ENCODE measurements at regions not wholly inside any gene's neighbourhood (a gene's known extent, or its start where the extent isn't known, plus 50 kb on each side); places are given as distances from the start of the nearest gene placed in this dataset.

DNA sequence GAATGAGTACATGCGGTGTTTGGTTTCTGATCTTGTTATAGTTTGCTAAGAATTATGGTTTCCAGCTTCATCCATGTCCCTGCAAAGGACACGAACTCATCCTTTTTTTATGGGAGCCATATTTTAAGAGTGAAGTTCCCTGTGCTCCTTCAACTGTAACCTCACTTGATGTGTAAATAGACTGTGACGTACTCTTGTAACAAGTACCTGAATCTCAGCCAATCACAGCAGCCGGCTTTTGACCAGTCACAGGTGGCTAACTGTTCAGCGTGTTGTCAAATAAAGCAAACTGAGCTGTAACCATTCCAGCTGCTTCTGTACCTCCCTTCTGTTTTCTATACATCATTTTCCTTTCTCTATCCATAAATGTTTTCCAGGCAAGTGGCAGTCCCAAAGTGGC, 774.3 kb upstream of the HS6ST1 start:
- TF ChIP-seq CTCF (IDR thresholded peaks at IDR 0.05) = no peak
- Histone ChIP-seq H3K36me3 (no peaks in the 10 kb centered on the region), H3K27ac (no peak overlapping the region), H3K4me1 (ENCODE audit: control insufficient read depth in 1 of 2, insufficient read depth in 1 of 2, low read depth in 1 of 2, low read length in 1 of 2) (no peaks in the 10 kb centered on the region), H3K27me3 (no peaks in the 10 kb centered on the region), H3K9me3 (no peaks in the 10 kb centered on the region), H3K4me3 (ENCODE audit: low read depth in 1 of 2, low read length in 1 of 2) (no peak overlapping the region)

GRCh38 chr2:129101186-129101585, 782.5 kb upstream of the HS6ST1 start:
- H3K27ac ChIP-seq = no peak overlapping the region
- no peaks in the 10 kb centered on the region for H3K36me3 ChIP-seq
- H3K9me3 ChIP-seq = no peaks in the 10 kb centered on the region
- no peak for TF ChIP-seq CTCF (IDR thresholded peaks at IDR 0.05)
- no peaks in the 10 kb centered on the region for H3K27me3 ChIP-seq
- H3K4me3 ChIP-seq (ENCODE audit: low read depth in 1 of 2, low read length in 1 of 2) = no peak overlapping the region
- no peaks in the 10 kb centered on the region for H3K4me1 ChIP-seq (ENCODE audit: control insufficient read depth in 1 of 2, insufficient read depth in 1 of 2, low read depth in 1 of 2, low read length in 1 of 2)

DNA sequence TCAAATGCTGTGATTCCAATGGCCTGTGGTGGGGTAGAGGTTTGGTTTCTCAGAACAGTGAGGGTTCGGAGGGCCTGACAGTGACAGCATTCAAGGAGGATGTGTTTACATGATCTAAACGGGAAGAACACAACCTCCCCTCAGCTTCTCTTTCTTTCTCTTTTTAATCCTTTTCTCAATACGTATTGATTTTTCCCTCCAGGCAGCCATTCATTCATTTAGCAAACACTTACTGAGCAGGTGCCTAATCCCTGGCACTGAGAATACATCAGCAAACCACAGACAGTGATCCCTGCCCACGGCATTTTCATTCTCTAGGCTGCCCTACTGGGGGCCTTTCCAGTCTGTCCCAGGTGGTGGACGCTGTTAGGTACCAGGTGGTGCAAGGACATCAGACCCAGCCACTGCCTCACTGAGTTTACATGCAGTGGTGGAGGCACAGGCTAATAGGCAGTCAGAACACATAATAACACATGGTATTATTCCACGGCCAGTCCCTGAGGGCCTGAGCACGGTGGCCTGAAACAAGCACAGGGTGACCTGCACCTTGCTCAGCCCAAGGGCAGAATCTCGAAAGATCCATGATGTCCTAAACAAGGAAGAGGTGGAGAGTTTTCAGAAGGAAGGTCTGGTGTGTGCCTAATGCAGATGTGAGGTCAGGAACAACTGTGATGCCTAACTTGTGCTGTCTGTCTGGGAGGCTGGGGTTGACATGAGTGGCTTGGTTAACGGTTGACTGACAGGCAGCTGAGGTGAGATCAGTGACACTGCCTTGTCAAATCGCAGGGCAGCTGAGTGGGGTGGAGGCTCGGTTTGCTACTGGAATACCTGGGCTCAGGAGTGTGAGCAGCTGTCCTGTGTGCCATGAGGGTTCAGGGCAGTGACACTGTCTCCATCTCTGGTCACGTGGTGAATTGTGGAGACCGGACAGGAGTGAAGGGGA, 785.5 kb upstream of the HS6ST1 start:
- no peaks in the 10 kb centered on the region for H3K4me1 ChIP-seq (ENCODE audit: control insufficient read depth in 1 of 2, insufficient read depth in 1 of 2, low read depth in 1 of 2, low read length in 1 of 2)
- H3K27me3 ChIP-seq = no peaks in the 10 kb centered on the region
- TF ChIP-seq CTCF (IDR thresholded peaks at IDR 0.05) = no peak
- H3K9me3 ChIP-seq = no peaks in the 10 kb centered on the region
- H3K36me3 ChIP-seq = no peaks in the 10 kb centered on the region
- H3K4me3 ChIP-seq (ENCODE audit: low read depth in 1 of 2, low read length in 1 of 2) = no peak overlapping the region
- no peak overlapping the region for H3K27ac ChIP-seq

- H3K27ac ChIP-seq = no peak overlapping the region
- H3K4me1 ChIP-seq (ENCODE audit: control insufficient read depth in 1 of 2, insufficient read depth in 1 of 2, low read depth in 1 of 2, low read length in 1 of 2) = no peaks in the 10 kb centered on the region
- no peak for TF ChIP-seq CTCF (IDR thresholded peaks at IDR 0.05)
- H3K36me3 ChIP-seq = no peaks in the 10 kb centered on the region
- no peak overlapping the region for H3K4me3 ChIP-seq (ENCODE audit: low read depth in 1 of 2, low read length in 1 of 2)
- no peaks in the 10 kb centered on the region for H3K27me3 ChIP-seq
- H3K9me3 ChIP-seq = no peaks in the 10 kb centered on the region
These were observed 793.5 kb upstream of the HS6ST1 start for GRCh38 chr2:129112181-129112580.

DNA sequence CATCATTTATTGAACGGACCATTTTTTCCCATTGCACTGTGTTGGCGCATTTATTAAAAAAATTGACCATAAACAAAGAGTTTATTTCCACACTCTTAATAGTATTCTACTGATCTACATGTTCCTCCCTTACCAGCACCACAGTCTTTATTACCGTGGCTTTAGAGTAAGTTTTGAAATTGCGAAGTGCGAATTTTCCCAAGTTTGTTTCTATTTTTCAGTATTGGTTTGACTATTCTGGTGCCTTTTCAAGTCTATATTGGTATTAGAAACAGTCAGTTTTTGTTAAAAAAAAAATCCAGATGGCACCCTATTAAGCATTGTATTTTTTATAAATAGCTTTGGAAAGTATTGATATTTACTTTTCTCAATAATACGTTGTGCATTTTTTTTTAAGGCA, 795.1 kb upstream of the HS6ST1 start:
- no peaks in the 10 kb centered on the region for H3K9me3 ChIP-seq
- H3K4me1 ChIP-seq (ENCODE audit: control insufficient read depth in 1 of 2, insufficient read depth in 1 of 2, low read depth in 1 of 2, low read length in 1 of 2) = no peaks in the 10 kb centered on the region
- no peak overlapping the region for H3K27ac ChIP-seq
- no peak for TF ChIP-seq CTCF (IDR thresholded peaks at IDR 0.05)
- H3K27me3 ChIP-seq = no peaks in the 10 kb centered on the region
- no peak overlapping the region for H3K4me3 ChIP-seq (ENCODE audit: low read depth in 1 of 2, low read length in 1 of 2)
- no peaks in the 10 kb centered on the region for H3K36me3 ChIP-seq
